ENCODE measurements at regions not wholly inside any gene's neighbourhood (a gene's known extent, or its start where the extent isn't known, plus 50 kb on each side); places are given as distances from the start of the nearest gene placed in this dataset.

DNA sequence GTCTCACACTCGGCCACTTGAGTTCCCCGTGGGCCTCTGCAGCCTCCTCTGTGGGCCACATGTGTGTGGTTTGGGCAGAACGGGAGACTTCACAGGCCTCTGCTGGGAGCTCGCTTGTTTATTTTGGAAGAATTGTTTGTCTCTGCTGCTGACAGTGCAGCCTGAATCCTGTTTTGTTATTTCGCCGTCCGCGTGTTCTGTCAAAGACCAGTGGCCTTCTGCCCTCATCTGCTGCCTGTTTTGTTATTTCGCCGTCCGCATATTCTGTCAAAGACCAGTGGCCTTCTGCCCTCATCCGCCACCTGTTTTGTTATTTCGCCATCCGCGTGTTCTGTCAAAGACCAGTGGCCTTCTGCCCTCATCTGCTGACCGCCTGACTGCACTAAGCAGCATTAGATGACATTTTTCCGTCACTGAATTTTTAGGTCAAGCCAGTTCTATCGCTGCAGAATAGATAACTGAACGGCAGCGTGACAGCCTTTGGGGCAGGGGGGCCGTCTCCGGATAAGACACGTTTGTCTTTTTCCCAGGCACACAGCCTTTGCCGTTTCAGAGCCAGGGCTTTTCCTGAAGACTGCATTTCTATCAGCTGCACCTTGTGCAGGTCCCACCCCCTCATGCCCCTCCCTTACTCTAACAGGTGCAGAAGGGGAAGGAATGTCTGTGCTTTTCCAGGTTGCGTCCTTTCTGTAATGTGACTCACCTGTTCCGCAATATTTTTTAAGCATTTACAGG is 158.5 kb upstream of the AFDN start (continued):
- TF ChIP-seq, protein P1, sequence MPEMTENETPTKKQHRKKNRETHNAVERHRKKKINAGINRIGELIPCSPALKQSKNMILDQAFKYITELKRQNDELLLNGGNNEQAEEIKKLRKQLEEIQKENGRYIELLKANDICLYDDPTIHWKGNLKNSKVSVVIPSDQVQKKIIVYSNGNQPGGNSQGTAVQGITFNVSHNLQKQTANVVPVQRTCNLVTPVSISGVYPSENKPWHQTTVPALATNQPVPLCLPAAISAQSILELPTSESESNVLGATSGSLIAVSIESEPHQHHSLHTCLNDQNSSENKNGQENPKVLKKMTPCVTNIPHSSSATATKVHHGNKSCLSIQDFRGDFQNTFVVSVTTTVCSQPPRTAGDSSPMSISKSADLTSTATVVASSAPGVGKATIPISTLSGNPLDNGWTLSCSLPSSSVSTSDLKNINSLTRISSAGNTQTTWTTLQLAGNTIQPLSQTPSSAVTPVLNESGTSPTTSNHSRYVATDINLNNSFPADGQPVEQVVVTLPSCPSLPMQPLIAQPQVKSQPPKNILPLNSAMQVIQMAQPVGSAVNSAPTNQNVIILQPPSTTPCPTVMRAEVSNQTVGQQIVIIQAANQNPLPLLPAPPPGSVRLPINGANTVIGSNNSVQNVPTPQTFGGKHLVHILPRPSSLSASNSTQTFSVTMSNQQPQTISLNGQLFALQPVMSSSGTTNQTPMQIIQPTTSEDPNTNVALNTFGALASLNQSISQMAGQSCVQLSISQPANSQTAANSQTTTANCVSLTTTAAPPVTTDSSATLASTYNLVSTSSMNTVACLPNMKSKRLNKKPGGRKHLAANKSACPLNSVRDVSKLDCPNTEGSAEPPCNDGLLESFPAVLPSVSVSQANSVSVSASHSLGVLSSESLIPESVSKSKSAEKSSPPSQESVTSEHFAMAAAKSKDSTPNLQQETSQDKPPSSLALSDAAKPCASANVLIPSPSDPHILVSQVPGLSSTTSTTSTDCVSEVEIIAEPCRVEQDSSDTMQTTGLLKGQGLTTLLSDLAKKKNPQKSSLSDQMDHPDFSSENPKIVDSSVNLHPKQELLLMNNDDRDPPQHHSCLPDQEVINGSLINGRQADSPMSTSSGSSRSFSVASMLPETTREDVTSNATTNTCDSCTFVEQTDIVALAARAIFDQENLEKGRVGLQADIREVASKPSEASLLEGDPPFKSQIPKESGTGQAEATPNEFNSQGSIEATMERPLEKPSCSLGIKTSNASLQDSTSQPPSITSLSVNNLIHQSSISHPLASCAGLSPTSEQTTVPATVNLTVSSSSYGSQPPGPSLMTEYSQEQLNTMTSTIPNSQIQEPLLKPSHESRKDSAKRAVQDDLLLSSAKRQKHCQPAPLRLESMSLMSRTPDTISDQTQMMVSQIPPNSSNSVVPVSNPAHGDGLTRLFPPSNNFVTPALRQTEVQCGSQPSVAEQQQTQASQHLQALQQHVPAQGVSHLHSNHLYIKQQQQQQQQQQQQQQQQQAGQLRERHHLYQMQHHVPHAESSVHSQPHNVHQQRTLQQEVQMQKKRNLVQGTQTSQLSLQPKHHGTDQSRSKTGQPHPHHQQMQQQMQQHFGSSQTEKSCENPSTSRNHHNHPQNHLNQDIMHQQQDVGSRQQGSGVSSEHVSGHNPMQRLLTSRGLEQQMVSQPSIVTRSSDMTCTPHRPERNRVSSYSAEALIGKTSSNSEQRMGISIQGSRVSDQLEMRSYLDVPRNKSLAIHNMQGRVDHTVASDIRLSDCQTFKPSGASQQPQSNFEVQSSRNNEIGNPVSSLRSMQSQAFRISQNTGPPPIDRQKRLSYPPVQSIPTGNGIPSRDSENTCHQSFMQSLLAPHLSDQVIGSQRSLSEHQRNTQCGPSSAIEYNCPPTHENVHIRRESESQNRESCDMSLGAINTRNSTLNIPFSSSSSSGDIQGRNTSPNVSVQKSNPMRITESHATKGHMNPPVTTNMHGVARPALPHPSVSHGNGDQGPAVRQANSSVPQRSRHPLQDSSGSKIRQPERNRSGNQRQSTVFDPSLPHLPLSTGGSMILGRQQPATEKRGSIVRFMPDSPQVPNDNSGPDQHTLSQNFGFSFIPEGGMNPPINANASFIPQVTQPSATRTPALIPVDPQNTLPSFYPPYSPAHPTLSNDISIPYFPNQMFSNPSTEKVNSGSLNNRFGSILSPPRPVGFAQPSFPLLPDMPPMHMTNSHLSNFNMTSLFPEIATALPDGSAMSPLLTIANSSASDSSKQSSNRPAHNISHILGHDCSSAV (CRISPR knock-in tag; IDR thresholded peaks at IDR 0.05; ENCODE audit: borderline replicate concordance) = peak; percentile 99
- TF ChIP-seq, protein P2, sequence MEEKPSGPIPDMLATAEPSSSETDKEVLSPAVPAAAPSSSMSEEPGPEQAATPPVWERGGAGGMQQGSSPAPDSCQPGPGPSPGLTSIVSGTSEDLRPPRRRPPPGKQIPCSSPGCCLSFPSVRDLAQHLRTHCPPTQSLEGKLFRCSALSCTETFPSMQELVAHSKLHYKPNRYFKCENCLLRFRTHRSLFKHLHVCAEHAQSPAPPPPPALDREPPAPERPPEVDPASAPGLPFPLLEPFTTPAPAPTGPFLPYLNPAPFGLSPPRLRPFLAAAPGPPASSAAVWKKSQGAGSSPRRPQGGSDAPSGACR (CRISPR knock-in tag; IDR thresholded peaks at IDR 0.05) = peak; percentile 98
- TF ChIP-seq JUN (CRISPR knock-in tag; IDR thresholded peaks at IDR 0.05) = peak; percentile 89
- TF ChIP-seq ZNF431 (CRISPR knock-in tag; IDR thresholded peaks at IDR 0.05; ENCODE audit: borderline replicate concordance, low read depth) = peak; percentile 98
- 0 out of 2 replicates have a peak, but pooled peaks have one; percentile 24 for TF ChIP-seq MAZ (IDR thresholded peaks at IDR 0.05; ENCODE audit: borderline replicate concordance, low read depth, low read length)
- 0 out of 2 replicates have a peak, but pooled peaks have one; percentile 61 for TF ChIP-seq MAZ (CRISPR knock-in tag; IDR thresholded peaks at IDR 0.05; ENCODE audit: low read depth)
- TF ChIP-seq, protein P3, sequence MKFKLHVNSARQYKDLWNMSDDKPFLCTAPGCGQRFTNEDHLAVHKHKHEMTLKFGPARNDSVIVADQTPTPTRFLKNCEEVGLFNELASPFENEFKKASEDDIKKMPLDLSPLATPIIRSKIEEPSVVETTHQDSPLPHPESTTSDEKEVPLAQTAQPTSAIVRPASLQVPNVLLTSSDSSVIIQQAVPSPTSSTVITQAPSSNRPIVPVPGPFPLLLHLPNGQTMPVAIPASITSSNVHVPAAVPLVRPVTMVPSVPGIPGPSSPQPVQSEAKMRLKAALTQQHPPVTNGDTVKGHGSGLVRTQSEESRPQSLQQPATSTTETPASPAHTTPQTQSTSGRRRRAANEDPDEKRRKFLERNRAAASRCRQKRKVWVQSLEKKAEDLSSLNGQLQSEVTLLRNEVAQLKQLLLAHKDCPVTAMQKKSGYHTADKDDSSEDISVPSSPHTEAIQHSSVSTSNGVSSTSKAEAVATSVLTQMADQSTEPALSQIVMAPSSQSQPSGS (CRISPR knock-in tag; IDR thresholded peaks at IDR 0.05) = peak; percentile 63; the same call in 1 of the 2 replicates
- peak; percentile 86 for TF ChIP-seq RXRA (CRISPR knock-in tag; IDR thresholded peaks at IDR 0.05)
- peak; percentile 91 for TF ChIP-seq AKAP8 (CRISPR knock-in tag; IDR thresholded peaks at IDR 0.05)
- TF ChIP-seq SIN3A (IDR thresholded peaks at IDR 0.05; ENCODE audit: borderline replicate concordance, low read depth, low read length) = peak; percentile 97
- TF ChIP-seq SALL2 (CRISPR knock-in tag; IDR thresholded peaks at IDR 0.05) = 0 out of 2 replicates have a peak, but pooled peaks have one; percentile 82
- peak; percentile 84 for TF ChIP-seq TCF7 (IDR thresholded peaks at IDR 0.05; ENCODE audit: low read depth)
- no peak for TF ChIP-seq ZNF75D (CRISPR knock-in tag; IDR thresholded peaks at IDR 0.05; ENCODE audit: borderline replicate concordance)
- TF ChIP-seq SIN3B (IDR thresholded peaks at IDR 0.05; ENCODE audit: low read length) = 0 out of 2 replicates have a peak, but pooled peaks have one; percentile 51
- peak; percentile 95 for TF ChIP-seq ERF (CRISPR knock-in tag; IDR thresholded peaks at IDR 0.05)
- no peak for TF ChIP-seq MTF2 (CRISPR knock-in tag; IDR thresholded peaks at IDR 0.05; ENCODE audit: borderline replicate concordance)
- peak; percentile 34; the same call in 1 of the 2 replicates for TF ChIP-seq CBX5 (CRISPR knock-in tag; IDR thresholded peaks at IDR 0.05; ENCODE audit: borderline replicate concordance)
- peak; percentile 71; the same call in 1 of the 2 replicates for TF ChIP-seq KAT7 (CRISPR knock-in tag; IDR thresholded peaks at IDR 0.05; ENCODE audit: borderline replicate concordance)
- peak; percentile 92 for TF ChIP-seq HNF4G (IDR thresholded peaks at IDR 0.05; ENCODE audit: borderline replicate concordance, low read depth, low read length)
- TF ChIP-seq HNF4G (CRISPR knock-in tag; IDR thresholded peaks at IDR 0.05; ENCODE audit: borderline replicate concordance, low read depth) = peak; percentile 97
